MM.1S (cell line): ENCODE measurements at regions not wholly inside any gene's neighbourhood (a gene's known extent, or its start where the extent isn't known, plus 50 kb on each side); places are given as distances from the start of the nearest gene placed in this dataset.

Source experiments
- EZH2 ChIP-seq: fragments of 300-600 bp; sonication (generic); optimal IDR thresholded peaks from 2 replicates; pipeline ENCODE3; 2017; ENCODE audit warnings: low read depth, mild to moderate bottlenecking, antibody characterized with exemption, low read length, mixed read lengths
- EZH2phosphoT487 ChIP-seq: fragments of 300-600 bp; sonication (generic); IDR thresholded peaks from 2 replicates; pipeline ENCODE4 v1.6.1; 2018; ENCODE audit warnings: antibody characterized with exemption, low read length
- TF ChIP-seq, protein P1 (sequence below): fragments of 300-600 bp; sonication (generic); IDR thresholded peaks from 2 replicates; pipeline ENCODE4 v1.5.1; 2016; ENCODE audit warnings: antibody characterized with exemption, low read length, mixed read lengths

DNA sequence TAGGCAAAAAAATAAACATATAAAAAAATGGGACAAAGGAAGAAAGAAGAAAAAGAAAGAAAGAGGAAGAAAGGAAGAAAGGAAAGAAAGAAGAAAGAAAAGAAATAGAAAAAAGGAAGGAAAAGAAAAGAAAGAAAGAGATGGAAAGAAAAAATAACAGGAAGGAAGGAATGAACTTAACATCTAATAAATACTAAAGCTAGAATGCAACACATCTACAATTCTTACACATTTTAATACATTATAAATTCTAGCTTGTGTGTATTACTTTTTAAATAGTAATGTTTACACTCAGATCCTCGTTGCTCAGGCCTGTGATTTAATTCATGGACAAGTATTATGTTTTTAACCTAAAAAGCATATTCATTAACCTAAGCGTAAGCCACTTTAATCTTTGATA is 703.0 kb upstream of the KIF2B start:
- TF ChIP-seq, protein P1, sequence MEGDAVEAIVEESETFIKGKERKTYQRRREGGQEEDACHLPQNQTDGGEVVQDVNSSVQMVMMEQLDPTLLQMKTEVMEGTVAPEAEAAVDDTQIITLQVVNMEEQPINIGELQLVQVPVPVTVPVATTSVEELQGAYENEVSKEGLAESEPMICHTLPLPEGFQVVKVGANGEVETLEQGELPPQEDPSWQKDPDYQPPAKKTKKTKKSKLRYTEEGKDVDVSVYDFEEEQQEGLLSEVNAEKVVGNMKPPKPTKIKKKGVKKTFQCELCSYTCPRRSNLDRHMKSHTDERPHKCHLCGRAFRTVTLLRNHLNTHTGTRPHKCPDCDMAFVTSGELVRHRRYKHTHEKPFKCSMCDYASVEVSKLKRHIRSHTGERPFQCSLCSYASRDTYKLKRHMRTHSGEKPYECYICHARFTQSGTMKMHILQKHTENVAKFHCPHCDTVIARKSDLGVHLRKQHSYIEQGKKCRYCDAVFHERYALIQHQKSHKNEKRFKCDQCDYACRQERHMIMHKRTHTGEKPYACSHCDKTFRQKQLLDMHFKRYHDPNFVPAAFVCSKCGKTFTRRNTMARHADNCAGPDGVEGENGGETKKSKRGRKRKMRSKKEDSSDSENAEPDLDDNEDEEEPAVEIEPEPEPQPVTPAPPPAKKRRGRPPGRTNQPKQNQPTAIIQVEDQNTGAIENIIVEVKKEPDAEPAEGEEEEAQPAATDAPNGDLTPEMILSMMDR: no peak
- no peak for TF ChIP-seq EZH2
- no peak for TF ChIP-seq EZH2phosphoT487
